ENCODE measurements at regions not wholly inside any gene's neighbourhood (a gene's known extent, or its start where the extent isn't known, plus 50 kb on each side); places are given as distances from the start of the nearest gene placed in this dataset.

DNA sequence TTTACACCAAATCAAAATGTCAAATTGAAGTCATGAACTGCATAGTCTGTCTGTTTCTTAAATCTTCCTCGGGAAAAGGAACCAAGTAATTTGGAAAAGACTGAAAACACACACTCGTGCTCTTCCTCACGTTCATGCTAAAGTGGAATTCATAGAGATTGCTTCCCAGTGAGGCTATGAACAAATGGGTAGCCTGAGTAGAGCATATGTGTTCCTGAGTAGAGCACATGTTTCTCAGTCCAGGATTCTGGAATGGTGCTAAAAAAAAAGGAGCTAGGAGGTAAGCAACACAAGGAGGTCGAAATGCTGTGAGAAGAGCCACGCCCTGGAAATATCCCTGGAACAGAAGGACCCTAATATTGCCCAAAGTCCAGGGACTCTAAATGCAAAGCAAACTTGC is 494.2 kb upstream of the THBS1 start:
- TF ChIP-seq, protein P1, sequence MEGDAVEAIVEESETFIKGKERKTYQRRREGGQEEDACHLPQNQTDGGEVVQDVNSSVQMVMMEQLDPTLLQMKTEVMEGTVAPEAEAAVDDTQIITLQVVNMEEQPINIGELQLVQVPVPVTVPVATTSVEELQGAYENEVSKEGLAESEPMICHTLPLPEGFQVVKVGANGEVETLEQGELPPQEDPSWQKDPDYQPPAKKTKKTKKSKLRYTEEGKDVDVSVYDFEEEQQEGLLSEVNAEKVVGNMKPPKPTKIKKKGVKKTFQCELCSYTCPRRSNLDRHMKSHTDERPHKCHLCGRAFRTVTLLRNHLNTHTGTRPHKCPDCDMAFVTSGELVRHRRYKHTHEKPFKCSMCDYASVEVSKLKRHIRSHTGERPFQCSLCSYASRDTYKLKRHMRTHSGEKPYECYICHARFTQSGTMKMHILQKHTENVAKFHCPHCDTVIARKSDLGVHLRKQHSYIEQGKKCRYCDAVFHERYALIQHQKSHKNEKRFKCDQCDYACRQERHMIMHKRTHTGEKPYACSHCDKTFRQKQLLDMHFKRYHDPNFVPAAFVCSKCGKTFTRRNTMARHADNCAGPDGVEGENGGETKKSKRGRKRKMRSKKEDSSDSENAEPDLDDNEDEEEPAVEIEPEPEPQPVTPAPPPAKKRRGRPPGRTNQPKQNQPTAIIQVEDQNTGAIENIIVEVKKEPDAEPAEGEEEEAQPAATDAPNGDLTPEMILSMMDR (IDR thresholded peaks at IDR 0.05) = no peak
- TF ChIP-seq POLR2AphosphoS5 (IDR thresholded peaks at IDR 0.05; ENCODE audit: insufficient read depth in 1 of 2, low read depth in 1 of 2) = no peak
- no peak for TF ChIP-seq POLR2A (IDR thresholded peaks at IDR 0.05)

Data from vagina (tissue), 2 donors.